ENCODE measurements at regions not wholly inside any gene's neighbourhood (a gene's known extent, or its start where the extent isn't known, plus 50 kb on each side); places are given as distances from the start of the nearest gene placed in this dataset.

- TF ChIP-seq YY1 (IDR thresholded peaks at IDR 0.05; ENCODE audit: insufficient read depth, insufficient read length) (no peak), ZNF274 (IDR thresholded peaks at IDR 0.05; ENCODE audit: low read depth, low read length) (no peak)
These were observed 412.1 kb downstream of the DAD1 start for GRCh38 chr14:22176957-22177356.

Measured in NT2/D1 (cell line).